Activated T-cell treated with anti-CD3 and anti-CD28 coated beads for 4 hours (primary cell): ENCODE measurements at regions not wholly inside any gene's neighbourhood (a gene's known extent, or its start where the extent isn't known, plus 50 kb on each side); places are given as distances from the start of the nearest gene placed in this dataset.
"Not testable (repeated sequence)": the region's sequence is repeated elsewhere in the genome, so short reads cannot be mapped to it uniquely, and the experiment has no call there.

Experiments
- DNase-seq: peaks from one replicate; pipeline ENCODE4 v3.0.0-alpha.2; 2020

GRCh38 chr15:46894644-46895043 is 822.7 kb upstream of the SEMA6D start:
- no peak for DNase-seq

GRCh38 chr15:46897266-46897665 is 820.0 kb upstream of the SEMA6D start:
- DNase-seq, result no peak

- no peak for DNase-seq
Observed at GRCh38 chr15:46901001-46901400, 816.3 kb upstream of the SEMA6D start.

GRCh38 chr15:46917721-46918252 is 799.5 kb upstream of the SEMA6D start:
- no peak for DNase-seq

GRCh38 chr15:46918462-46919140 is 798.7 kb upstream of the SEMA6D start:
- DNase-seq, result no peak

- DNase-seq, result no peak
Observed at GRCh38 chr15:46921891-46922290, 795.4 kb upstream of the SEMA6D start.

GRCh38 chr15:46930426-46930825 is 786.9 kb upstream of the SEMA6D start:
- DNase-seq, result no peak

GRCh38 chr15:46933332-46933731 is 784.0 kb upstream of the SEMA6D start:
- DNase-seq, result no peak

GRCh38 chr15:46934851-46935250 is 782.5 kb upstream of the SEMA6D start:
- DNase-seq, result no peak

- DNase-seq, result no peak
Observed at GRCh38 chr15:46938169-46938568, 779.1 kb upstream of the SEMA6D start.

- DNase-seq, result no peak
Observed at GRCh38 chr15:46941241-46941640, 776.1 kb upstream of the SEMA6D start.

- no peak for DNase-seq
Observed at GRCh38 chr15:46946953-46947352, 770.4 kb upstream of the SEMA6D start.

- no peak for DNase-seq
Observed at GRCh38 chr15:46955576-46955975, 761.7 kb upstream of the SEMA6D start.

- DNase-seq, result no peak
Observed at GRCh38 chr15:46956456-46956855, 760.8 kb upstream of the SEMA6D start.

GRCh38 chr15:46956881-46957280 is 760.4 kb upstream of the SEMA6D start:
- no peak for DNase-seq

GRCh38 chr15:46960581-46960980 is 756.7 kb upstream of the SEMA6D start:
- no peak for DNase-seq

GRCh38 chr15:46961795-46962194 is 755.5 kb upstream of the SEMA6D start:
- no peak for DNase-seq

- not testable (repeated sequence) for DNase-seq
Observed at GRCh38 chr15:46988055-46988454, 729.2 kb upstream of the SEMA6D start.

- no peak for DNase-seq
Observed at GRCh38 chr15:46996359-46996758, 720.9 kb upstream of the SEMA6D start.

- DNase-seq, result no peak
Observed at GRCh38 chr15:46997501-46997900, 719.8 kb upstream of the SEMA6D start.

- DNase-seq, result no peak
Observed at GRCh38 chr15:47003568-47003967, 713.7 kb upstream of the SEMA6D start.

GRCh38 chr15:47013446-47013845 is 703.9 kb upstream of the SEMA6D start:
- DNase-seq, result no peak

- DNase-seq, result no peak
Observed at GRCh38 chr15:47027322-47027946, 689.9 kb upstream of the SEMA6D start.
